Astrocyte of the spinal cord (primary cell): ENCODE measurements at regions not wholly inside any gene's neighbourhood (a gene's known extent, or its start where the extent isn't known, plus 50 kb on each side); places are given as distances from the start of the nearest gene placed in this dataset.
A peak's percentile ranks its signal among the peaks of the same experiment; 100 is the strongest.

ENCODE experiments used
- DNase-seq: peaks from one replicate; pipeline ENCODE4 v3.0.0; 2011; ENCODE audit warnings: low read depth, low spot score
- H3K4me3 ChIP-seq: 2 replicates; pipeline ENCODE4 v1.5.1; 2011; ENCODE audit warnings: low read depth, mild to moderate bottlenecking, low read length, moderate library complexity
- in situ Hi-C: cut with HindIII; loops from 2 replicates; pipeline ENCODE4 v1.10.0; 2017; ENCODE audit warnings: low sequenced_read_pairs
- TF ChIP-seq, protein P1 (sequence below): IDR thresholded peaks from 2 replicates; pipeline ENCODE4 v1.5.1; 2012; ENCODE audit warnings: low read depth, mild to moderate bottlenecking, low read length, inconsistent platforms

DNA sequence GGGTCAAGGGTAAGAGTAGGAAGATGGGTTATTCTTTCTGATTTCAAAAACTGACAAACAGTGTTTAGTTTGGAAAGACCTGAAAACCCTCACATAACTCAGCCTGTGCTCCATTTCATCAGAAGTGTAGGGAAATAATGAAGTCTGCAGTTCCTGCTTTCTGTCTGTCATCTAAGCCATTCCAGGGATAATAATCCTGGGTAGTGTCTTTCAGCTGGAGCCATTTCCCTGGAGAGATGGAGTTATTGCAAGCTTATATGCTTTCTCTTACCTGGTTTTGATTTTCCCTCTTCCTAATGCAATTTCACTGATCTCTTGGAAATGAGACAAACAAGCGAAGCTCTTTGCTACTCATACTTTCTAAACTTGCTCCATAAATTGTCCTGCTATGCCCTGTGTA, 824.8 kb upstream of the LCORL start:
- TF ChIP-seq, protein P1, sequence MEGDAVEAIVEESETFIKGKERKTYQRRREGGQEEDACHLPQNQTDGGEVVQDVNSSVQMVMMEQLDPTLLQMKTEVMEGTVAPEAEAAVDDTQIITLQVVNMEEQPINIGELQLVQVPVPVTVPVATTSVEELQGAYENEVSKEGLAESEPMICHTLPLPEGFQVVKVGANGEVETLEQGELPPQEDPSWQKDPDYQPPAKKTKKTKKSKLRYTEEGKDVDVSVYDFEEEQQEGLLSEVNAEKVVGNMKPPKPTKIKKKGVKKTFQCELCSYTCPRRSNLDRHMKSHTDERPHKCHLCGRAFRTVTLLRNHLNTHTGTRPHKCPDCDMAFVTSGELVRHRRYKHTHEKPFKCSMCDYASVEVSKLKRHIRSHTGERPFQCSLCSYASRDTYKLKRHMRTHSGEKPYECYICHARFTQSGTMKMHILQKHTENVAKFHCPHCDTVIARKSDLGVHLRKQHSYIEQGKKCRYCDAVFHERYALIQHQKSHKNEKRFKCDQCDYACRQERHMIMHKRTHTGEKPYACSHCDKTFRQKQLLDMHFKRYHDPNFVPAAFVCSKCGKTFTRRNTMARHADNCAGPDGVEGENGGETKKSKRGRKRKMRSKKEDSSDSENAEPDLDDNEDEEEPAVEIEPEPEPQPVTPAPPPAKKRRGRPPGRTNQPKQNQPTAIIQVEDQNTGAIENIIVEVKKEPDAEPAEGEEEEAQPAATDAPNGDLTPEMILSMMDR, result no peak
- in situ Hi-C loops, result no loop called here
- H3K4me3 ChIP-seq, result no peak overlapping the region
- no peak for DNase-seq

DNA sequence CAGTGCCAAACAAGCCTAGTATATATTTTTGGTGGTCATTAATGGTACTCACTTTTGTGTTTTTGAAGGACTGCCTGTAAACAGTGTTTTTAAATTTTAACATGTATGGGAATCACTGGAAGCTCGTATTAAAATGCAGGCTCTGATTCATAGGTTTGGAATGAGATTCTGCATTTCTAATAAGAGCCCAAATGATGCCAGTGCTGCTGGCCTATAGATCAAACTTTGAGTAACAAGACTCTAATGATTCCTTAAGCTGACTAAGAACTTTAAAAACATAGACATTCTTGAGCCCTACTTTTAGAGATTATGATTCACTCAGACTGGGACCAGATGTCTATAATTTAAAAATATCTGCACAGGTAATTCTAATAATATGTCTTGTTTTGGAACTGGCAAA, 823.2 kb upstream of the LCORL start:
- in situ Hi-C loops, result no loop called here
- TF ChIP-seq, protein P1, result no peak
- peak; percentile 35 for DNase-seq
- H3K4me3 ChIP-seq, result no peak overlapping the region

DNA sequence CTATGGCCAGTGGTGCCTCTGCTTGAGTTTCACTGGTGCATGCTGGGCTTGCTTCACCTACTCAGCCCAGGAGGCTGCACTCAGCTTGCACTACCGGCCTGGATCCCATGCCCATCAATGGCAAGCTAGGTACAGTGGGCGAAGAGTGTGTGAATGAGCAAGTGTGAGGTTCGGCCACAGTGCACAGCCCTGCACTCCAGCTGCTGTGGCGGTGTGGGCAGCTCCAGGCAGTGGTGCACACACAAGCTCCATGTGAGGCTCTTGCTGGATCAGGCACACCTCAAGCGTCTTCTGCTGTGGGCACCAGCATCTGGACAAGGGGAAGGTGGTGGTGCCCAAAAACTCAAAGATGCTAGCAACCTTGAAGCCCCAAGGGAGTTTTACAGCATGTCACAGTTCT, 820.9 kb upstream of the LCORL start:
- no peak for DNase-seq
- in situ Hi-C loops, result no loop called here
- TF ChIP-seq, protein P1, result no peak
- no peak overlapping the region for H3K4me3 ChIP-seq

DNA sequence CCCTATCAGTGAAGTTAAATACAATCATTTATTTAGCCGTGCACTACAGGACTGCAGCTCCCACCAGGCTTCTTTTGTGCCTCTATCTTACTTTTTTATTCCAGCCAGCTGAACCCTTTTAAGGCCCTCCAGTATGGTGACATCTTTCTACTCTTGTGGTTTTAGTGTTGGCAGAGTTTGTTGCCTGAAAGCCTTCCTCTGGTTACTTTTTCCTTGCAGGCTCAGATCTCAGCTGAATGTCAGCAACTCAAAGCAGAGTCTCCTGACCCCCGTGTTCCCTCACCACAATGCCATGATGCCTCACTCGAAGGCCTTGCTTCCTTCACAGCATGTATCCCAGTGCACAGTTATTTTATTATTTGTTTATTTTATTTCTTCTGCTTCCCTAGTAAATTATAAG, 818.9 kb upstream of the LCORL start:
- DNase-seq, result peak; percentile 30
- in situ Hi-C loops, result no loop called here
- TF ChIP-seq, protein P1, result no peak
- H3K4me3 ChIP-seq, result no peak overlapping the region

DNA sequence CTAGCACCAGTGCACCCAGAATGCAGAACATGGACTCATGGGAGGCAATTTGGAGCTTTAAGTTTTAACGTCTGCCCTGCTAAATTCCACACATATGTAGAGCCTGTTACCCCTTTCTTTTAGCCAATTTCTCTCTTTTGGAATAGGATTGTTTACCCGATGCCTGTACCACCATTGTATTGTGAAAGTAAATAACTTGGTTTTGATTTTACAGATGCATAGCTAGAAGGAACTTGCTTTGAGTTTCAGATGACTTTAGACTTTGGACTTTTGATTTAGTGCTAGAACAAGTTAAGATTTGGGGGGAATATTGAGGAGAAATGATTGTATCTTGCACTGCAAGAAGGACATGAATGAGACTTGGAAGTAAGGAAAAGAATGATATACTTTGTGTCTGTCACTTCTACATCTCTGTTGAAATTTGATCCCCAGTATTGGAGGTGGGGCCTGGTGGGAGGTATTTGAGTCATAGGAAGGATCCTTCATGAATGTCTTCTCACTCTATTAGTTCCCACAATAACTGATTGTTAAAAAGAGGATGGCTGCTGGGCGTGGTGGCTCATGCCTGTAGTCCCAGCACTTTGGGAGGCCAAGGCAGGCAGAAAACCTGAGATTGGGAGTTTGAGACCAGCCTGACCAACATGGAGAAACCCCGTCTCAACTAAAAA, 794.8 kb upstream of the LCORL start:
- DNase-seq, result no peak
- no peak overlapping the region for H3K4me3 ChIP-seq
- TF ChIP-seq, protein P1, result no peak
- in situ Hi-C loops, result no loop called here

DNA sequence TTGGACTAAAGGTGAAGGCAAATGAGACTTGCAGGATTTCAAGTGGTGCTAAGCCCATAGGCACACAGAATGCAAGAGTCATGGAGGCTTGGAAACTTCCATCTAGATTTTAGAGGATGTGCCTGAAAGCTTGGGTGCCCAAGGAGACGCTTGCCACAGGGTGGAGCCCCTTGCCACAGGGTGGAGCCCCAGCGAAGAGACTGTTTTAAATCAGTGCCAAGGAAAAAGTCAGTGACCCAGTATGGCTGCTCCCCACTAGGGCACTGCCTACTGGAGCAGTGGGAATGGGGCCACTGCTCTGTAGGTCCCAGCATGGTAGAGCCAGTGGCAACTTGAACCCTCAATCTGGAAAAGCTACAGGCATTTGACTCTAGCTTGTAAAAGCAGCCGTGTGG, 794.2 kb upstream of the LCORL start:
- no peak overlapping the region for H3K4me3 ChIP-seq
- TF ChIP-seq, protein P1, result no peak
- in situ Hi-C loops, result no loop called here
- DNase-seq, result no peak
